HUES48 (cell line): ENCODE measurements at regions not wholly inside any gene's neighbourhood (a gene's known extent, or its start where the extent isn't known, plus 50 kb on each side); places are given as distances from the start of the nearest gene placed in this dataset.

ENCODE experiments used
- H3K27ac ChIP-seq: one replicate; pipeline ENCODE4 v1.7.0; 2013; ENCODE audit warnings: low read depth, low read length, inconsistent platforms
- H3K27me3 ChIP-seq: 2 replicates; pipeline ENCODE4 v1.6.1; 2013; ENCODE audit warnings: mild to moderate bottlenecking, low read length; ENCODE audit not compliant: control insufficient read depth, insufficient read depth
- H3K36me3 ChIP-seq: 2 replicates; pipeline ENCODE4 v1.6.1; 2013; ENCODE audit warnings: low read length; ENCODE audit not compliant: control insufficient read depth, insufficient read depth
- H3K4me1 ChIP-seq: 2 replicates; pipeline ENCODE4 v1.6.1; 2013; ENCODE audit warnings: mild to moderate bottlenecking, low read length; ENCODE audit not compliant: control insufficient read depth, insufficient read depth
- H3K4me3 ChIP-seq: 2 replicates; pipeline ENCODE4 v1.5.1; 2013; ENCODE audit warnings: mild to moderate bottlenecking, low read depth, low read length
- H3K9ac ChIP-seq: 2 replicates; pipeline ENCODE4 v1.6.1; 2013; ENCODE audit warnings: mild to moderate bottlenecking, low read depth, low read length, moderate library complexity
- H3K9me3 ChIP-seq: 2 replicates; pipeline ENCODE4 v1.6.1; 2013; ENCODE audit warnings: low read length; ENCODE audit not compliant: control insufficient read depth, insufficient read depth

DNA sequence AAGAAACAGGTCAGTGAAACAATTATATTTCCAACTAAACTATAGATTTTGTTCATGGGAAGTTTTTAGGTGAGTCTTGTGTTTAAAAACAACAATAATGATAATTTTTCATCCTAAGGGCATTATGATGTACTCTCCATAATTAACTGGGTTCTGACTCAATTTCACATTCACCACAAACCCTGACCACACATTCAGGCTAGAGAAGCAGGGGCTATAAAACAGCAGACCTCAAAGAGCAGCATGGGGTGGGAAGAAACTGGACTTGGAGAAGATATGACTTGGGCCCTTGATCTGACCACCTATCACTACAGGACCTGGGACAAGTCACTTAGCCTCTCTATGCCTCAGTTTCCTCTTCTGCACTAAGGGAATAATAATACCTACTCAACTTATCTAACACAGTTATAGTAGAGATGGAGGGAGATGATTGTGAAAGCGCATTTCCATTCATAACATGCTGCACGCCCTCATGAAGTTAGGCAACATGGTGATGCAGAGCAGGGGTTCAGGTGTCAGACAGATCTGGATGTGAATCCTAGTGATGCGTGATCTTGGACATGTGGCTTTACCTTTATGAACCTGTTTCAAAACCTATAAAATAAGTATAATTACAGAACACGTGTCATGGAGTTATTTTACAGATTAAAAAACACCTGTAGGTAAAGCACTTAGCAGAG lies 63.0 kb upstream of the ACP3 start:
- Histone ChIP-seq H3K27me3 (no peaks in the 10 kb centered on the region), H3K4me3 (no peak overlapping the region), H3K9me3 (no peaks in the 10 kb centered on the region), H3K9ac (no peak overlapping the region), H3K27ac (no peak overlapping the region), H3K36me3 (no peaks in the 10 kb centered on the region), H3K4me1 (0 out of 2 replicates have a peak, but pooled peaks cover 5% of the 10 kb centered on the region)

DNA sequence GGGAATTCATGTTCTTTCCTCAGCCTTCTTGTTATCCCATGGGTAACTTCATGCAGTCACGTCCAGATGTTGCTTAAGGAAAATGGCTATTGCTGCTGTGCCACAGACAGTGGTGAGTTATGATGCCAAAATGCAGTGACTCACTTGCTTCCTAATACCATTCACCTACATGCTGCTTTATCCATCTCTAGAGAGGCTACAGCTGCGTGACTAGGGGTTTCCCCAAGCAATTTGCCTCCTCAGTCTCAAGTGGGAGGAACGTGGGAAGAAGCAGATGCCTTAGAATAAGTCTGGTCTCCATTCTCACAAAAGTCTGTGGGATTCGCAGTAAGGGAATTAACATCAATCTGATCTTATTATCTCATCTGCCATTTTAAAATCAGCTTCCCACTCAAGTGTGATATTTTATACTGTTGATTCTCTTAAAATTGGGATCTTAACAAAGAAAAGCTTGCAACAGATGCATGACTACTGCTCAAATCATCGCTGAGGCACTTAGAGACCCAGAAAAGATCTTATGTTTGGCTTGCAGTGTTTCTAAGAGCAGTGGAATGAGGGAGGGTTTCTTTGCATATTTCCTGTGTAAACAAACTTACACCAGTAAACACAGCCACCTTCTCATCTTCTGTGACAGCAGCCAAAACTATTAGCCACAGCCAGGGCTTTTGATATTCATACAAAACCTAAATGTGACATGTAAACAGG lies 62.0 kb upstream of the ACP3 start:
- Histone ChIP-seq H3K9ac (no peak overlapping the region), H3K9me3 (no peaks in the 10 kb centered on the region), H3K4me1 (0 out of 2 replicates have a peak, but pooled peaks cover 5% of the 10 kb centered on the region), H3K4me3 (no peak overlapping the region), H3K27ac (no peak overlapping the region), H3K27me3 (no peaks in the 10 kb centered on the region), H3K36me3 (no peaks in the 10 kb centered on the region)

DNA sequence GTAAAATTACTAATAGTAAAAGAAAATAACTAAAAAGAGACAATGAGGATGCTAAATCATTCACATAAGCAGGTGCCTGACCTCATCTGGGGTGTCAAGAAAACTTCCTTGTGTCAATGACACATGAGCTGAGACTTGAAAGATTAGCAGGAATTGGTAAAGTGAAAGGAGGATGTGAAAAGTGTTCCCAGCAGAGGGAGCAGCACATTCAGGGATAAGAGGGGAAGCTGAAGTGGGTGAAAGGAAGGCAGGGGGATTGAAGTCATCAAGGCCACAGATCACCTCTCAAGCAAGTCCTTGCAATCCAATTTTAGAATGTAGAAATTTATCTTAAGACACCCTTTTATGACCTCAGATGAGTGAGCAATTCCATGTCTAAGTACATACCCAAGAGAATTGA lies 60.2 kb upstream of the ACP3 start:
- H3K27me3 ChIP-seq: no peaks in the 10 kb centered on the region
- no peak overlapping the region for H3K9ac ChIP-seq
- 0 out of 2 replicates have a peak, but pooled peaks cover 5% of the 10 kb centered on the region for H3K4me1 ChIP-seq
- H3K36me3 ChIP-seq: no peaks in the 10 kb centered on the region
- H3K9me3 ChIP-seq: no peaks in the 10 kb centered on the region
- no peak overlapping the region for H3K27ac ChIP-seq
- H3K4me3 ChIP-seq: no peak overlapping the region

DNA sequence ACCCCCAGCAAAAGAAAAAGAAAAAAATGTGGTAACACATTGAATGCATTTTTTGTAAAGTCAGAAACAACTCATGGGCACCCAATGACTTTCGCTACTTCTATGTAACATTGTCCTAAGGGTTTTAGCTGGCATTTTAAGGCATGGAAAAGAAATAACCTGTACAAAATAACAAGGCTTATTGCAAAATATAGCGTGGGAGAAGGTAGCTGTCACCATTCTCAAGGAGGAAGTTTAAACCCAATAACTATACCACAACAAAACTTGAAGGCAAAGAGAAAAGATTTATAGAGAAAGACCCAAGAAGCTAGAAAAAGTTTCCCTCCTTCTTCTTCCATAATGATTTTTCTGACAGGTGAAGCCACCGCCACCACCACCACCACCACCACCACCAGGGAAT lies 55.7 kb upstream of the ACP3 start:
- H3K9ac ChIP-seq: no peak overlapping the region
- H3K4me1 ChIP-seq: peaks cover 8% of the 10 kb centered on the region; the same call in 1 of the 2 replicates
- no peaks in the 10 kb centered on the region for H3K36me3 ChIP-seq
- no peaks in the 10 kb centered on the region for H3K27me3 ChIP-seq
- H3K9me3 ChIP-seq: no peaks in the 10 kb centered on the region
- no peak overlapping the region for H3K4me3 ChIP-seq
- H3K27ac ChIP-seq: no peak overlapping the region

DNA sequence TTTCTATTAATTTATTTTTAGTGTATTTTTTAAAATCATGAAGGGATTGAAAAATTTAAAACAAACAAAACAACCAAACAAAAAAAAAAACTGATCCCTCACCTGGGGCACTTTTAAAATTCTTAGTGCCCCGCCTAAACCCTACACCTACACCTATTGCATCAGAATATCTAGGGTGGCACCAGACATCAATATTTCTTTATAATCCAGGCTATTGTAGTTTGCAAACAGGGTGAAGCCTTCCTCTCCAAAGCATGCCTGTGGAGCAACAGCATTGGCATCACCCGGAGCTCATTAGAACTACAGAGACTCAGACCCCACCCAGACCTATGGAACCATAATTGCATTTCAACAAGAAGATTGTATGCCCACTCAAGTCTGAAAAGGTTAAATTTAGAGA lies 54.9 kb upstream of the ACP3 start:
- peaks cover 8% of the 10 kb centered on the region; the same call in 1 of the 2 replicates for H3K4me1 ChIP-seq
- H3K9ac ChIP-seq: no peak overlapping the region
- no peak overlapping the region for H3K27ac ChIP-seq
- no peaks in the 10 kb centered on the region for H3K36me3 ChIP-seq
- no peak overlapping the region for H3K4me3 ChIP-seq
- no peaks in the 10 kb centered on the region for H3K9me3 ChIP-seq
- no peaks in the 10 kb centered on the region for H3K27me3 ChIP-seq

DNA sequence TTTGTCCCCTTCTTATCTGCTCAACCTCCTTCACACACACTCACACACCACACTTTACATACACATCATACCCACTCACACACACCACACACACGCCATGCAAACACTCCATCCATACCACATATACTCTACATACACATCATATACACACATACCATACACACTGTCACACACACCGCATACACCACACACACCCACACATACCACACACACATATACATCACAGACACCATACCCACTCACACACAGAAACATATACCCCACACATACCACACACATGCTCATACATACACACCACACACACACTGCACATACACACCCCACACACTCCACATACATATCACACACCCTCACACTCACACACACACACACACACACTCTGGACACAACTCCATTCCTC lies 54.3 kb upstream of the ACP3 start:
- H3K9ac ChIP-seq: no peak overlapping the region
- H3K27me3 ChIP-seq: no peaks in the 10 kb centered on the region
- no peaks in the 10 kb centered on the region for H3K36me3 ChIP-seq
- H3K9me3 ChIP-seq: no peaks in the 10 kb centered on the region
- H3K4me1 ChIP-seq: peaks cover 8% of the 10 kb centered on the region; the same call in 1 of the 2 replicates
- H3K27ac ChIP-seq: no peak overlapping the region
- H3K4me3 ChIP-seq: no peak overlapping the region

DNA sequence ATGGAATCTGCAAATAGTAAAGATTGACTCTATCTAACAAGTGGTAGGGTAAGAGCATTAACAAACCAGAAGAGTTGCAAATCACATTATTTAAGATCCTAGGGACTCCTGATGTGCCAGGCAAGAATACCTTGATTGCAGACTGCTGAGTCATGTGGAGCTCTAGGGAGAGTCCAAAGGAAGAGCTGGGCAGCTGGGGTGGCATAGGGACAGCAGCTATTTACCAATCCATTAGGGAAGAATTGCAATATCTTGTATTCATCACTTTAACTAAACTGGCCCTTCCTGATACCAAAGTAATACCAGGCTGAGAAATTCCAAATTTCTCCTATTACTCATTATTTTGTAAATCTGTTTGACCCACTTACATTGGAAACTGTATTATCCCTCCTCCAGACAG lies 52.2 kb upstream of the ACP3 start:
- Histone ChIP-seq H3K4me1 (peaks cover 8% of the 10 kb centered on the region; the same call in 1 of the 2 replicates), H3K36me3 (no peaks in the 10 kb centered on the region), H3K9ac (no peak overlapping the region), H3K27me3 (no peaks in the 10 kb centered on the region), H3K4me3 (no peak overlapping the region), H3K27ac (no peak overlapping the region), H3K9me3 (no peaks in the 10 kb centered on the region)

DNA sequence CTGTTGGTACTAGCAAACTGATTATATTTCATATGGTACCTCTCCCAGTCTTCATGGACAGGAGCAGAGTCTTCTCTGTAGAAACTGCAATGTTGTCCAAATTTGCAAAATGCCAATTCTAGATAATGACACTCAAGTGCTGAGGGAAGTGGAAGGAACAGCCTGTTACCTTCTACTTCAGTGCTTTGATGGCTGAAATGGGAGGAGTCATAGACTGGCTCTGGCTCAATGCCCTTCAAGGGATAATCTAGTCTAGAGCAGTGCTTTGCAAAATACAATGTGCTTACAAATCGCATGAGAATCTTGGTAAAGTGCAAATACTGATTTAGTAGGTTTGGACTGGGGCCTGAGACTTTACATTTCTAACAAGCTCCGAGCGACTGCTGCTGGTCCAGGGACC lies 51.7 kb upstream of the ACP3 start:
- Histone ChIP-seq H3K4me1 (peaks cover 8% of the 10 kb centered on the region; the same call in 1 of the 2 replicates), H3K36me3 (no peaks in the 10 kb centered on the region), H3K27ac (no peak overlapping the region), H3K9me3 (no peaks in the 10 kb centered on the region), H3K27me3 (no peaks in the 10 kb centered on the region), H3K9ac (no peak overlapping the region), H3K4me3 (no peak overlapping the region)

DNA sequence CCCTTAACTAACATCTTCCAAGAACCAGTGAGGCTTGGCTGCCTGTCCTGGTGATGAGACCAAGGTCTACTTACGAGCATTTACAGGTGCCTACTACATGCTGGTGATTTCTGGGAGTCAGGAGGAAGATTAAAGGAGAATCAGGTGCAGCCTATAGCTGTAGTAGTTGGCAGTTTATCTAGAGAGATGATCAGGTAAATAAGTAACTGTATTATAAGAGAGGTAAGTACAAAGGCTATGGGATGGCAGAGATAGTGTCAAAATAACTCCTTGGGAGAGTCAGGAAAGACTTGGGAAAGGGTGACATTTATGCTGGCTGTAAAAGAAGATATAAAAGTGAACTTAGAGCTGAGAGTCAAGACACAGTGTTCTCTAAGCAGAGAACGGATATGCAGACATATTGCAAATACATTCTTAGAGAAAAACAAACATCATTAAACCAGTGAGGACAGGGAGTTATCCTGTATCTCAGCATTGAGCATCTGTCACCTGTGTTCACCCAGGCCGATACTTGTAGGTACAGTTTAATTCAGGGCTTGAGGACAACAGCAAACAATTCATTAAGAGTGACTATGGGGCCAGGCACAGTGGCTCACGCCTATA lies 49.7 kb upstream of the ACP3 start:
- Histone ChIP-seq H3K4me1 (peaks cover 8% of the 10 kb centered on the region; the same call in 1 of the 2 replicates), H3K9ac (no peak overlapping the region), H3K4me3 (no peak overlapping the region), H3K9me3 (no peaks in the 10 kb centered on the region), H3K27me3 (no peaks in the 10 kb centered on the region), H3K36me3 (no peaks in the 10 kb centered on the region), H3K27ac (no peak overlapping the region)
